HG03175 (cell line): ENCODE measurements at regions not wholly inside any gene's neighbourhood (a gene's known extent, or its start where the extent isn't known, plus 50 kb on each side); places are given as distances from the start of the nearest gene placed in this dataset.
"Not testable (repeated sequence)": the region's sequence is repeated elsewhere in the genome, so short reads cannot be mapped to it uniquely, and the experiment has no call there.

Experiments
- ATAC-seq: cut with Tn5 transposase; IDR thresholded peaks from one replicate; pipeline ENCODE4 v1.9.1; 2021; ENCODE audit warnings: mild to moderate bottlenecking, moderate library complexity; ENCODE audit not compliant: unreplicated experiment

DNA sequence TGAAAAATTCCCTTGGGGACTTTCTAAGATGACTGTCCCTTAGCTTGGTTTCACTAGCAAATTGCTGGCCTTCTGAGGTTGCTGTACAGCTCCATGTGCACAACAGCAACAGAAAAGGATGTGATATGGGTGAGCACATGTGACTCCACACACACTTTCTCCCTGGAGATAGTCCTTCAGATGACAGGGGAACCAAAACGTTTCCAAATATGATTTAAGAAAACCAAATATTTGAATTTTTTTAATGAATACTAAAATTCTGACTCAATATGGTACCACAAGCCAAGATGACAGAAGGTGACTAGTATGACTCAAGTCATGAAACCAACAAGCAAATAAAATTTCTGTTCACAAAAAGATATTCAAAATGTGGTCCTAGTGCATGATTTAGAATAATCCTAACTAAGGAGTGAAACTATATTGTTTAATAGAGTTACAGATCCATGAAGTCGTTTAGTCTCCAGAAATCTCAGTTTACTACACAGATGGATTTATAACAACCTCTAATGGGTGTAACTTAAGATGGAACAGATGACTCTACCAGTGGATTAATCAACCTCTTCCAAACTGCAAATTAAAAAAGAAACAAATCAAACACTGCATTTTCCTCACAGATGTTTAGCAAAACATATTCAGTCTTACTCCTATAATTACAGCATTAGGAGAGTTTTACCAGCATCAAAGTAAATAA, 144.8 kb upstream of the PIK3R1 start:
- peak; percentile 88 for ATAC-seq

DNA sequence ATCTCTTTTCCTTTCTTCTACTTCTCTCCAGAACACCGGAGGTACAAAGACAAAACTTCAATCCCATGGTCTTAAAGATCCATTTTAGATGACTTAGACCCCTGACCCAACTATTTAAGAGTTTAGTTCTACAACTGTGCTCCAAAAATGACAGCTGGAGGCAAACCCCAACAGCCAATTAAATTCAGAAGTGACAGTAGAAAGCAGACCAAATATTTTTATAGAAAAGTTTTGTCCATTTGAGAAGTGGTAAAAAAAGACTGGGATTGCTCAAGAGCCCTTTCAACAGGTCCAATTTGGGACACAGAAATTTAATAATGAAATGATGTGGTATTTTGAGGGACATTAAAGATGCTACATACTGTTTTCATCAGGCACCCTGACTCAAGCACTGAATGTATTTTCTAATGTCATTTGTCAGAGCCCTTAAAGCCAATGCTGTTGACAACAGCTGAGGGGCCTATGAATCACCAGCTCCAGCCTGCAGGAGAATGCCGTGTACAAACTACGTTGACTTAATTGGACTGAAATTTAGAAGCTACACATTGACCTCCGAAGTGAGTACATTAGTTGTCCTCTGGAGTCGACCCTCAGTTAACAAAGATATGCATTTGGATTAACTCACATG, 147.5 kb upstream of the PIK3R1 start:
- ATAC-seq = no peak

DNA sequence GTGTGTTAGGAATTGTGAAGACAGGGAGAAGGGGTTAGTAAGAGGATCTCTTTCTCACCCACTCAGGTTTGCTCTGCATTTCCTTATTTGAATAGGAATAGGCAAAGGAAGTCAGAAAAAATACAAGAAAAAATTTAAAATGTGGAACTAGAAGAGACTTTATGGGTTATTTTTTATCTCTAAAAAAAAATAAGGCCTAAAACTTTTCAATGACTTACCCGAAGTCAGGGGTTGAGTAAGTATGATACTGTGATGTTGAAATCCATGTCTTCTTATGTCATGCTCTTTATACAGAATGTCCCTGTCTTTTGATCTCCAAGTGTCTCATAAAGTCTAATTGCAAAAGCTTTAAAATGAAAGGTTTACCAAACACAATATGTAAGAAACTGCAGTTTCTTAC, 148.3 kb upstream of the PIK3R1 start:
- no peak for ATAC-seq

DNA sequence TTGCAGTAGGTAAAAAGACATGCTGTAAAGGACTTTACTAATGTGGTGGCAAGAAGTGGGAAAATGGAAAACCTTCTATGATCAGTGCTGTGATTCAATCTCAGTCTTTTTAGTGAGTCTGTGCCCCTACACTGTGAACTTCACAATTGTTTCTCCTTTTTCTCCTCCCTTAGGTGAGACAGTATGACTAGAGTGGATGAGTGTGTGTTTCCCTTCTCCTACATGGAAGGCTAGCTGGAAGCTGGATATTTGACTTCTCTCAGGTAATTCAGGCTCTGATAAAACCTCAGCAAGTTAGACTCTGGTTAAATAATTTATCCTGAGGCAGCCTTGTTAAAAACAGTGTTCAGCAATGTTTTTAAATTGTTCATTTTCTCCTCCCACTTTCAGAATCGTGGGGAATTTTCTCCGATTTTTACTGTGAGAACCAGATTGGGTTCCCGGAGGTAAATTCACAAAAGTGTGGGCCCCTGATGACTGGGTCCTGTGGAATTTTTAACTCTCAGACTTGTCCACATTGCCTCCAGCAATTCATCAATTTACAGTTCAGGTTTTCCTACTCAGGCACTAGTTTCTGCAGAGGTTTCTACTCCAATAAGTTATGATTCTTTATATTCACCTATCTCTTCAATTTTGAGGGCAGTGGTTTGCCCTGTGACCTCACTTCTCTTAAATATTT, 149.1 kb upstream of the PIK3R1 start:
- ATAC-seq = no peak

DNA sequence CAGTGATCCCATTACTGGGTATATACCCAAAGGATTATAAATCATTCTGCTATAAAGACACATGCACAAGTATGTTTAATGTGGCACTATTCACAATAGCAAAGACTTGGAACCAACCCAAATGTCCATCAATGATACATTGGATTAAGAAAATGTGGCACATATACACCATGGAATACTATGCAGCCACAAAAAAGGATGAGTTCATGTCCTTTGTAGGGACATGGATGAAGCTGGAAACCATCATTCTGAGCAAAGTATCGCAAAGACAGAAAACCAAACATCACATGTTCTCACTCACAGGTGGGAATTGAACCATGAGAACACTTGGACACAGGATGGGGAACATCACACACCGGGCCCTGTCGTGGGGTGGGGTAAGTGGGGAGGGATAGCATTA, 150.2 kb upstream of the PIK3R1 start:
- not testable (repeated sequence) for ATAC-seq

DNA sequence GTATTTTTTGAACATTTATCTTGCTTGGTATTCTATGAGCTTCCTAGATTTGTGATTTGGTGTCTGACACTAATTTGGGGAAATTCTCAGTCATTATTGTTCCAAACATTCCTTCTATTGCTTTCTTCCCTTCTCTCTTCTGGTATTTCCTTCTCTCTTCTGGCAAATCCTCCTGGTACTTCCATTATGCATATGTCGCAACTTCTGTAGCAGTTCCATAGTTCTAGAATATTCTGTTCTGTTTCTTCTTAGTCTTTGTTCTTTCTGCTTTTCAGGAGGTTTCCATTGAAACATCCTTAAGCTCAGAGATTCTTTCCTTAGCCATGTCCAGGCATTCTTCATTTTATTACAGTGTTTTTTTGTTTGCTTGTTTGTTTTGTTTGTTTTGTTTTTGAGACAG, 155.2 kb upstream of the PIK3R1 start:
- no peak for ATAC-seq

DNA sequence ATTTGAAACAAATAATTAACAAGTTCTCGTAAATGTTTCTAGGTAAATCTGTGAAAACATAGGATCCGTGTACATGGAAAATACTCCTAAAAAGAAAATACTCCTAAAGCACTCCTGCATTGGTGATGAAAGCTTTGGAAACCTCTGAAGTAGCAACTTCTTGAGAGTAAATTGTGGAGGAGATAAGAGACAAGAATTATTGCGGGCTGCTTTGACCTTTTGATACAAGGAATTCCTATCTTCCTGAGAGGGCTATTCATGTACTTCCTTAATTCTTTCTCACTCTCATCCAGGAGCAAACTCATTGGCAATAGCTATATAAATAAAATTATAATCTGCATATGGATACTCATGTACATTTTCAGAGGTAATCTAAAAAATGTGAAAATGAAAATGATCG, 158.4 kb upstream of the PIK3R1 start:
- ATAC-seq = no peak

DNA sequence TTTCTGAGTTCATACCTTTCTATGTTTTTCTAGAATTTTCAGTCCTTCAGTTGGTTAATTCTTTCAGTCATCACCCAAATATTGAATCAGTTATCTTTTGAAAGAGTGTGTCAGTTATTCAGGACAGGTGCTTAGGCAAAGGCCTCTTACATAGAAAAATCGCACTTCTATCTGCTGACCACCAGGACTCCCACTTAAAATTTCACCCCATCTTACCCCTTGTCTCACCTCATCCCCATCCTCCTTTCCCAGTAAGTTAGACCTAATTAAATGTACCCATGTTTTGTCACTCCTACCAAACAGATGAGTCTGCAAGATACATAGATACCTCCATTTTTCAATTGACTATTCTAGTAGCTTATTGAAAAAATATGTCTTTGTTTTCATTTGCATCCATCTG, 159.9 kb upstream of the PIK3R1 start:
- no peak for ATAC-seq

DNA sequence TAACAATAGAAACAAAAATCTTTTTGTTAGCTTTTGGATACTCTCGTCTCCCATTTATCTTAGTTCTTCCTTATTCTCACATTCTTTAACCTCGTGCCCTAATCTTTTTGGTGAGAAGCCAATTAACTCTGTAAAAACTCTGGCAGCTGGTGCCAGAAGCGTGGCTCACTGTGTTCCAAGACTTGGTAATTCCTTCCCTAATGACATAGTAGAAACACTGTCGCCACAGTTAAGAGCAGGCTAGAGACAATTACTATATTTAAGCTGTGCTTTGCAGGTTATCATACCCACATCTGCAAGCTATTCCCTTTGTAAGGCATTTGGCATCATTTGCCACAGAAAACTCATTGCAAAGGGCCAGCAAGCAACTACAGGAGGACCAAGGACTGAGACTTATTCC, 160.9 kb upstream of the PIK3R1 start:
- ATAC-seq = no peak

DNA sequence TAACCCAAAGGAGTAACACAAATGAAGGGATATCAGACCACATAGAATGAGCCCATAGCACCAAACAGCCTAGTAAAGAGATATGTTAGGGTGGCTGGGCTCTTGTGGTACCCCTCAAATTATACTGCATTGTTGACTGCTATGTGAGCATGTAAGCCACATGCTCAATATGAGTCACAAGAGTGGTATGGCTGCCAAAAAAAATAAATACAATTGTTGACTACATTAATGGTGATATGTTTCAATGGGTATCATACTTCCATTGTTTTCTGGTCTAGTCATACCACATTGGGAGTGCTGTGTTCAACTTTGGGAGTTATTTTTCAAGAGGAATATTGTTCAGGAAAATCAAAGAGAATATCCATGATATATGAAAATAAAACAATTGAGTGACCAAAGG, 162.4 kb upstream of the PIK3R1 start:
- no peak for ATAC-seq

DNA sequence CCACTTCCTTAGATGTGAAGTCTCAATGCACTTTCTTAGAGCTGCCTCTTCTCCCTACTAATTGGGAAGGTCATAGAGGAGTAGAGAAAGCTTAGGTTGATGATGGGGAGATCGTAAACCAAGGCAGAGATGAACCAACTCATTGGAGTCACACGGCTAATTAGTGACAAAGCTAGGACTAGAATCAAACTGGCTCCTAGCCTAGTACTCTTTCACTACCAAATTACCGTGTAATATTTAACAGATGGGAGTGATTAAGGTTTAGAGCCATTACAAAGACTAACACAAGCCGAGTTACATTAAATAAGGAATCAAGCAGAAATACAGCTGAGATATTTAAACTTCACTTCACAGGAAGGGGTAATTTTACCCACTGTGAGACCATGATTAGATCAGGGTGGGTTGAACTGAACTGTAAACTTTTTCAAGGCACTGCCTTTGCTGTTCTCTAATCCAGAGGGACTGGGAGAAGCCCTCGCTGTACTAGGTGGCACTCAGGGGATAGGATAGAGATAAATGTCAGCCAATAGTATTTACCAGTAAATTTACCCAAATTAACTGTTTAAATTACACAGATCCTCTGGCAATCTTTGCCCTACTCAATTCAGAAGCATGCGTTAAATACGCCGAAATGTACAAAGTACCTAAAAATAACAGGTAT, 166.4 kb upstream of the PIK3R1 start:
- no peak for ATAC-seq

DNA sequence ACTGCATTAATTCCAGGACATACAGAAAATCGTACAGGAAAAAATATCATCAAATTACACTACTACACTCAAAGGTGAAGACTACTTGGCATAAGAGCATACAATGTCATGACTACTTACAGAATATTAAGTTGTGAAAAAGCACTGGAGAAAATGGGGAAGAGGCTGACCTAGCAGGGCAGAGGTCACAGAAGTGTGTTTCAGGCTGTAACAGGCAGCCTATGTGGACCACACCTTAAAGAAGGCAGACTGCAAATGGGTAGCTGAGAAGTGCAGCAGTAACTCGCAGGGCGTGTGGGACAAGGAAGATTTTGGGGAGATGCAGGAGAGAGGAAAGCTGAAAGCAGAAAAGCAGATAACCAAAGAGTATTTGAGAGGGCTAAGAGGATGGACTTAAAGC, 167.0 kb upstream of the PIK3R1 start:
- no peak for ATAC-seq

DNA sequence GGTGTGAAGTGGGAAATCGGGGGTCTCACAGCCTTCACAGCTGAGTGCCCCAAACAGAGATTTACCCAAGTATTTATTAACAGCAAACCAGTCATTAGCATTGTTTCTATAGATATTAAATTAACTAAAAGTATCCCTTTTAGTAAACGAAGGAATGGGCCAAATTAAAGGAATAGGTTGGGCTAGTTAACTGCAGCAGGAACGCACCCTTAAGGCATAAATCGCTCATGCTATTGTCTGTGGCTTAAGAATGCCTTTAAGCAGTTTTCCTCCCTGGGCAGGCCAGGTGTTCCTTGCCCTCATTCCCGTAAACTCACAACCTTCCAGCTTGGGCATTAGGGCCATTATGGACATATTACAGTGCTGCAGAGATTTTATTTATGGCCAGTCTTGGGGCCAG, 167.5 kb upstream of the PIK3R1 start:
- ATAC-seq = not testable (repeated sequence)

DNA sequence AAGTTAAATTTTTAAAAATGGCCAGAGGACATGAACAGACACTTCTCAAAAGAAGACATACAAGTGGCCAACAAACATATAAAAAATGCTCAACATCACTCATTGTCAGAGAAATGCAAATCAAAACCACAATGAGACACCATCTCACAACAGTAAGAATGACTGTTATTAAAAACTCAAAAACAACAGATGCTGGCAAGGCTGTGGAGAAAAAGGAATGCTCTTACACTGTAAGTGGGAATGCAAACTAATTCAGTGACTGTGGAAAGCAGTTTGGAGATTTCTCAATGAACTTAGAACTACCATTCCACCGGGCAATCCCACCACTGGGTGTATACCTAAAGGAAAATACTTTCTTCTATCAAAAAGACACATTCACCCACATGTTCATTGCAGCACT, 168.5 kb upstream of the PIK3R1 start:
- ATAC-seq = no peak

DNA sequence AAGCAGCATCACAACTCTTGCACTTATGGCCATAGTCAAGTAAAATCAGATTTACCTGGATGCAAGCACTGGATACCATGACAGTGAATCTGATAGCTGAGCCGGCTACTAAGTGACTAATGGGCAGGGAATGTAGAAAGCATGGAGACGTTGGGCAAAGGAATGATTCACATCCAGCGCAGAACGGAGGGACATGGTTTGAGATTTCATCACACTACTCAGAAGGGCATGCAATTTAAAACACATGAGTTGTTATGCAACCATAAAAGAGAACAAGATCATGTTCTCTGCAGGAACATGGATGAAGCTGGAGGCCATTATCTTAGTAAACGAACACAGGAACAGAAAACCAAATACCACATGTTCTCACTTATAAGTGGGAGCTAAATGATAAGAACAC, 169.1 kb upstream of the PIK3R1 start:
- ATAC-seq = no peak

DNA sequence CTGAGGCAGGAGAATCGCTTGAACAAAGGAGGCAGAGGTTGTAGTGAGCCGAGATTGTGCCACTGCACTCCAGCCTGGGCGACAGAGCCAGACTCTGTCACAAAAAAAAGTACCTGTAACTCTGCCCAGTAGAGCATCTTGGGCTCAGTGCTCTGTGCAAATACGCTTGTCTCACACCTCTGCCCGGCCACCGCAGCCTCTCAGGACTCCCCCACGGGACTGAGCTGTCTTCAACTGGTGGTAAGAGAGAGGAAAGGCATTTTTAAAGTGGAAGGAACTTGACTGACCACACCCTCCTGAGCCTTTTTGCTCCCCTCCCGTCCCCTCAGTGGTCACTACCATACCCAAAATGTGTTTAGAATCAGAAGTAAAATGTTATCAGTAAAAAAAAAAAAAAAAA, 174.3 kb upstream of the PIK3R1 start:
- ATAC-seq = peak; percentile 96

DNA sequence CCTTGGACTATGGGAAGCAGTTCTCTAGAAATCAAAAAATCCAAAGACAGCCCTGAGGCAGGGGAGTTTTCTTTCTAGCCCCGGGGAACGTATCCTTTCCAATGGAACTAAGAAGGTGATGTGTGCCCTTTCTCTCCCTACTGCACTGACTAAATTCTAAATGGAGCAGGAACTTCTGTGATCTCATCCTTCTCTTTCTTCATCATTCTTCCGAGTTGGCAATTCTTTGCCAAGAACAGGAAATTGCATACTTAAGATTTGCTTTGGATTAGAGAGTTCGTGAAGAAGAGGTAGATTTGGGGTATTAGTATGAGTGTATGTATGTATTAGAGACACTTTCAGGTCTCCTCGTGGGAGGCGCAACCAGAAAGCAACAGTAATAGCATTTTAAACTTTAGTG, 178.0 kb upstream of the PIK3R1 start:
- ATAC-seq = no peak

DNA sequence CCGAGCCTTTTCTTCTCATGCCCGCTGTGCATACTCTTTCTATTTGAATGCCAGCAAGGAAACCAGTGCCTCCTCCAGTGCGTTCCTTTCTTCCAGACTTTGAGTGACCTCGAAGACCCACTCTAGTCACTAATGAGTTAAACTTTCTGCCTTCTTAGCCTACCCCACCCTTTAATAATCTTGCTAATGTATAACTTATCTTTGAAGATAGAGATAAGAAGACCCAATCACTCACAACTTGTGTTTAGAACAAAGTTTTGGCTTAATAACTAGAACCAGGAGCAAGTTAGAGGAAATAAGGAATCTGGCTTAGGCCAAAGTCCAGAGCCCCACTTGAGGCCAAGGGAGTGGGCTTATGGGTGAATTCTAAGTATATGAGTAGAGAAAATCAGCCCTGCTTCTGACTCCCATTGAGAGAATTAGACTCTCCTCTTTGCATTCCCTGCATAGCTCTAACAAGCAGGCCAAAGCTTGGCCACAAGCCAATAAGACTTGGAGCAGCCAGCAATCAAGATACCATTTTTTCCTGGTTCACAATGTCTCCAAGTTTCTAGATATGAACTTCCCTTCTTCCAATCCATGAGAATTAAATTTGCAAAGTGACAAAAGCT, 181.5 kb upstream of the PIK3R1 start:
- no peak for ATAC-seq

DNA sequence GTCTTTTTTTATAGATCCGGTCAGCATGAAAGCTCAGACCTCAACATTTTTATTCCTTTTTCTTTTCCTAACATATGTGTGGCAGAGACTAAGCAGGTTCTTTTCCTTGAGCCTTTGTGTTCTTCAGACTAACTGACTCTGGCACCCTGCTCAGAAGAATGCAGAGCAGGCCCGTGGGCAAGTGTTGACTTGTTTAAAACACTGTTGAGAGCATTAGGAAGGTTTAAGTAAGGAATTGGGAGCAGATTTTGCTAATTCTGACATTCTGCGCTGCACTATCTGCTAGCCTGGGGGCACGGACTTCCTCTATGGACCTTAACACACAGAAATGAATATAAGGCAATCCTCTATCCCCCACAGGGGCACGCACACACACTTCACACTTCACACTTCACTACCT, 182.5 kb upstream of the PIK3R1 start:
- no peak for ATAC-seq

DNA sequence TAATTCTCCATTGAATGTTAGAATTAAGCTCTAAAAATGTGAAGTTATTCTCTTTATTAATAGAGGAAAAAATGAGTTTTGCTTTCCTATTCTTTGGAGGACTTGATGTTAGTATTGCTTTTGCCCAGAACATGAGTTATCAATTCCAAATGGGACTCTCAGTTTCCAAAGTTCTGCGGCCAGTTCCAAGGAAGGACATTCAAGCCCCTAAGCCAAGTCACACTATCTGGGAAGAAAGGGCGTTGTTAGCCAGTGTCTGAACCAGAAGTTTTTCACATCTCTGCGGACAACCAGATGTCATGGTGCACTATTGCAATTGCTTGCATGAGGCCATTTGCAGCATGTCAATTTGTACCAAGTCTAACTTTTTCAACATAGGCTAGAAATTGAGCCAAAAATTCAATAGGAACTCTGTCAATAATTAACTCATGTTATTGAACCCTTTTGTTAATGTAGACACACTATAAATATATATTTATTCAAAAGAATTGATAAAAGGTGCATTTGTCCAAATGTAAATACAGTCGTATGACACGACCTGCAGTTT, 183.3 kb upstream of the PIK3R1 start:
- ATAC-seq = no peak

DNA sequence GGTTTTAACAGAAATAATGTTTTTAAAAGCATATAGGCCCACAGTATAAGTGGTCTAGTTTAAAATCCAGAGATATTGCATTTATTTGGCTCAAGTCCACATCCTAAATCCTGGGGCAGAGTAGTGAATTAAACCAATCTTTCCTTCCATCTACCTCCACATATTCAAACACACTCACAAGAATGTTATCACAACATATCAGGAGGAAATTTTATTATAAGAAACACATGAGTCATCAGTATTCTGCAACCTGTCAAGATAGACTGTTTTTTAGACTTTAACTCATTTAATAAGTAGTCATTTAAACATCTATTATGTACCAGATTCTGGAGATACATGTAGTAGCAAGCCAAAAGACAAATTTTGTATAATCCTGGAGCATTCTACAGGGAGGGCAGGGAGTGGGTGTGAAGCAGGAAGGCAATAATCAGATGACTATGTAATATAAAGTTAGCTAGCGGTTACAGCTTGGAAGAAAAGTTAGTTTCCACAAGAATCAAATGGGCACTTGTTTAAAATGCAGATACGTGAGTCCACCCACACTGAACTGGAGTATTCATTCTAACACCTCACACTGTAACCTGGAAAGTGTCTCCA, 187.3 kb upstream of the PIK3R1 start:
- ATAC-seq = no peak
